ENCODE measurements at regions not wholly inside any gene's neighbourhood (a gene's known extent, or its start where the extent isn't known, plus 50 kb on each side); places are given as distances from the start of the nearest gene placed in this dataset.

DNA sequence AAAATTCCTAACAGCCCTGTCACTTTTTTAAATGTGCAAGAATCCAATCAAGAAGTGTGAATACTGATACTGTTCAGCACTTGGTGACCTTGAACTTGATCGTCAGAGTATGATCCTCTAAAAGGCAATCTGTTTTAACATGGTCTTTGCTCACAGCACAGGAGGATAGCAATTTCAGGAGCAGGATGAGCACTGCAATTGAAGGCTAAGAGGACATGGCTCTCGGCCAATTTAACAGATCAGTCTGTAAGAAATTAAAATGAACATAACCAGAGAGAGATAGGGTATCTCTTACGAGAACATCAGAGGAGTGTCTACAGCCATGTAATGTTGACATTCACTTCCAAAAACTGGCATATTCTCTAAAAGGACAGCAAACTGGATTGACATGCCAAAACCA lies 243.1 kb downstream of the LTN1 start:
- no peak for DNase-seq (ENCODE audit: low spot score)

DNA sequence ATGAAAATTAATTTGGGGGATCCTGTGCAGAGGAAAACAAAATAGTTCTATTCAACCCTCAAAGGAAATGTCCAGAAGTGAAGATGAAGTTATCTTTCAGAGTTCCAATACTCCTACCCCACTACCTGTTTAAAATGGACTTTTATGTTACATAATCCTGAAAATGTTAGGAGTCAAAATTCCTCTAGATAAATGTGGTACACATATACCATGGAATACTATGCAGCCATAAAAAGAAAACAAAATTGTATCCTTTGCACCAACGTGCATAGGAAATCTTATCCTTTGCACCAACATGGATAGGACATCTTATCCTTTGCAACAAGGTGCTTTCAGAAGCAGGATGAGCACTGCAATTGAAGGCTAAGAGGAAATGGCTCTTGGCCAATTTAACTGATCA lies 245.2 kb downstream of the LTN1 start:
- no peak for DNase-seq (ENCODE audit: low spot score)

DNA sequence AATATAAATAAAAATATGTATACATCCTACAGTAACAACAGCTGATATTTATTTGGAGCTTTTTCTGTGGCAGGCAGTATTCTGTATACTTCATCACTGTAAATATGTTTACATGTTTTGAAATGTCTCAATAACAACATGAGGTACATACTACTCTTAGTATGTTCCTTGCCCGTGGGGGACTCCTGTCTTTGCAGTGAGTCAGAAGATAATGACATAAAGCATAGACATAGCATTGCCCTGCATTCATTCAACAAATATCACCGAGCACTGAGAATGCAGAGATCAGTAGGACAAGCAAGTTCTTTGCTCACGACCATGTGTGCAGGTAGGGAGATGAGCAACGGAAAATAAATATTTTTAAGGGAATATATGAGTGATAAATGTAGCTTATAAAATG lies 246.5 kb downstream of the LTN1 start:
- DNase-seq (ENCODE audit: low spot score), result no peak

DNA sequence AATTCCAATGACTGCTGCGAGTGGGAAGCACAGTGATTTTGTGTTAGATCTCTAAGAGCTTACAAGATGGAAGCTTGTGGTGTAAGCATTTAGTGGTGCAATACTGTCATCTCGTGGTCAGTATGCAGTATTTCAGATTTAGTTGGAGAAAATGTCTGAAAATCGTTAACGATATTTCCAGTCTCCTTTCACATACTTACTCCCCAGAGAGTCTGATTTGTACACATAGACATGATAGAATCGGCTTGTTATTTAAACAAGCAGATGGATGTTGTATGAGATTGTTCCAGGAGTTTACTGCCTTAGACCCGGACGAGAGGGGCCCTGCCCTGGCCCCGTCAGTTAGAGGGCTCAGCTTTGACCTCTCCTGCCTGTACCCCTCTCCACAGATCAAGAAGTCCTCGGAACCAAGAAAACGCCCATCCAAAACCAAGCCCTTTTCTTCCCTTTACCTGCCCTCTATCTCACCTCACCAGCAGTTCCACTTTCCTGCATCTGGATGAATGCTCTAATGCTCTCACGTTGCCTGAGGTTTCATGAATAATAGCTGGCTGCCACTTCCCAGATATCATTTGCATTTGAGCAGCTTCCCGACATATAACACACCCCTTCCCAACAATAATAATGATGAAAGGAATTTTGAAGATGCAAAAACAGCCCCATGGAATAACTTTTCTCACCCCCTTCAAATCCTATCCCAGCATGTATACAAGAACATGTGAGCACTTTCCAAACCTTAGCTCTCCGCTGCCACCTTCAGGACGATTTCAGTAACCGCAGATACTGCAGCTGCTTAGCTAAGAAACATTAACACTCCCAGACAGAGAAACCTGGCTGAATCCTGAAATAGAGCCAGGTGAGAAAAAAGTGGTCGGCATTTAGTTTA lies 247.3 kb downstream of the LTN1 start:
- peak; percentile 85 for DNase-seq (ENCODE audit: low spot score)

DNA sequence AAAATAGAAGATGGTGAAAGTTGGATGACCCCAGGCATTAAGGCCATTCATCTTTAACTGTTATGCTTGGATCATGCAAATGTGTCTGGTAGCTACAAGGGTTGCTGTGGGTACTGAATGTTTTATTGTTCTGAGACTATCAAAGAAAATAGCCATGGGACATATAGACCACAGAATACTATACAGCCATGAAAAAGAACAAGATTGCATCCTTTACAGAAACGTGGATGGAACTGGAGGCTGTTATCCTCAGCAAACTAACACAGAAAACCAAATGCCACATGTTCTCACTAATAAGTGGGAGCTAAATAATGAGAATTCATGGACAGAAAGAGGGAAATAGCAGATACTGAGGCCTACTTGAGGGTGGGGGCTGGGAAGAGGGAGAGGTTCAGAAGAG lies 249.0 kb downstream of the LTN1 start:
- no peak for DNase-seq (ENCODE audit: low spot score)

DNA sequence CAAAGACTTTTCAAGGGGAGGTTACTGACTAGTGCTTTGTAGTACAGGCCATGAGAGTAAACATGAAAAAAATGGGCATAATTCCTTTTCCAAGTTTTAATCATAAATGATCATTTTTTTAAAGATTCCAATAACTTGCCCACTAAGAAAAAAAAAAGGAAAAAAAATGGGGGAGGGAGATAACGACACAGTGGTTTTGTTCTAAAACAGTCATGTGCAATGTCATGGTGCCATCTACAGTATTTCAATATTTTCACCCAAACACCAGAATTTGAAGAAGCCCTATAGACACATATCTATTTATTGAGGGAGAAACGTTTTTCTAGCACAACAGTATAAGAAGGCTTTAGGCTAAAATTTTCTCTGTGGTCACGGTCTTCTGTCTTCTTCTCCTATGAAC lies 250.2 kb downstream of the LTN1 start:
- DNase-seq (ENCODE audit: low spot score), result no peak

DNA sequence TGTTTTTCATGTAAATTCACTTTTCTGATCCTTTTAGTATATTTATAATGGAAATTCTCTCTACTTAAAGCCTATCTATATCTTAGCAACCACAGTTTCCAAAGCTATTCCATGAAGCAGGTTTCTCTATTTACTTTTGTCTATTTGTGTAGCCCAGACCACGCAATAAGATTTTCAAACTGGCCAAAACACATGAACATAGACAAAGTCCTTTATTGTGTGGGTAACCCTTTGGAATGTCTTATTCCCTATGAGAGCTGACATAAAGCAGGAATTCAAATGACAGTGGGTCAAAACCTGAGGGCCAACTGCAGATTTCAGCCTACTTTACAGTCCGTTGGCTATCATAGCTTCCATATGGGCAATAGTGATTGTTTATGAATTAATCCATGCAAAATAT lies 252.6 kb downstream of the LTN1 start:
- DNase-seq (ENCODE audit: low spot score), result no peak

DNA sequence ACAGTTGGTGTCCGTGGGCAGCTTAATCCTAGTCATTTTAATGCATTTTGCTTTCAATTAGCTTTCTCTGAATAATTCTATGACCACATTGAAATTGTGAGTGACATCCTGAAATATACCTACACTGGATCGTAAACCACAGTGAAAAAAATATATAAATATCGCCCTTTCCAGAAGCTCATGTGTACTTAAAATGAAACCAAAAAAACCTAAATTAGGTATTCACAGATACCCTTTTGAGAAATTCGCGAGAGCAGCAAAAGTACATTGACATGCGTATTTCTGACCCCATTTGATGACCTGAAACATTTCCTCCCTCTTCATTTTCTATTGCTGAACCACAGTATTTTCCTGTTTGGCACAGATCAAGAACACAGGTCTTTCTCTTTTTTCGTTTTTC lies 253.8 kb downstream of the LTN1 start:
- DNase-seq (ENCODE audit: low spot score), result no peak

DNA sequence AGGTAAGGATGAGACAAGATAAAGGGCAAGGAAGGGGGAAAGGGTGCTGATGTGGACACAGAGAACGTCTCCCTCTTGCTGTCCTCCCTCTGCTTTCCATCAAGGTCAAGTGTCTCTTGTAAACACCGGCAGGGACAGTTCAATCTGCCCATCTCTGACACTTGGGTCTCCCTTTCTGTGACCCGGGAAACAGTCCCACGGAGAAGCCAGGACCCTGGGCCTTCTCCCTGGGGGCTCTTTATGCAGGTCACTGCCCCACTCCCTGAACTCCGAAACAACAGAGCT lies 254.3 kb downstream of the LTN1 start:
- DNase-seq (ENCODE audit: low spot score), result no peak

DNA sequence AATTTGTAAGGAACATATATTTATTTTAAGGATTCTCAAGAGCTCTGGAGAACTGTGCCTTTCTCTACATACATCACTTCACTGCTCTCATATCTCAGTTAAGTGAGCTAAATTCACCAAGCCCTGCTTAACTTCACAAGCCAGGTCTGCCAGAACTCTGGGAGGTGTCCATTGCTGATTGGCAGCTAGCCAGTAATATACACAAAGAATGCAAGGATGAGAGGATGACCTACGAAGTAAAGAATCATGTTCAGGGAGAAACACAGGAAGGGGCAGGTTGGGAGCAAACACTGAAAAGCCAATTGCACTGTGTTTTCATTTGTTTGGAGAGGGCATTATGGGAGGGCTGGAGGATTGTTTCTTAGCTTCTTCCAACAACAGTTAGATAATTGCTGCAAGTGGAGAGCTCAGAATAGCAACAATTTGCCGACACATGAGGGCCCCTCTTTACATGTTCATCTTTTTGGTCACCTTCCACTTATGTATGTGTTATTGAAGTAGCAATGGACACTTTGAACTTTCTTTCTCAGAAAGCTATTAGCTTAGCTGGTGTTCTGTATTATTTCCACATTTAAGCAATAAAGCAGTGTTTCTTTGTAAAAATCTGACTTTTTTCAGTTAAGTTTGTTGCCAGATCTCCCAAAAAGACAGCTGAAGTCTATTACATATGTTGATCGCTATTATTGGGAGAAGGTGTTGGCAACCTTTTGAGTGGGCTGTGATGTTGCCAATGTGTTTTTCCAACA lies 254.8 kb downstream of the LTN1 start:
- peak; percentile 53 for DNase-seq (ENCODE audit: low spot score)

DNA sequence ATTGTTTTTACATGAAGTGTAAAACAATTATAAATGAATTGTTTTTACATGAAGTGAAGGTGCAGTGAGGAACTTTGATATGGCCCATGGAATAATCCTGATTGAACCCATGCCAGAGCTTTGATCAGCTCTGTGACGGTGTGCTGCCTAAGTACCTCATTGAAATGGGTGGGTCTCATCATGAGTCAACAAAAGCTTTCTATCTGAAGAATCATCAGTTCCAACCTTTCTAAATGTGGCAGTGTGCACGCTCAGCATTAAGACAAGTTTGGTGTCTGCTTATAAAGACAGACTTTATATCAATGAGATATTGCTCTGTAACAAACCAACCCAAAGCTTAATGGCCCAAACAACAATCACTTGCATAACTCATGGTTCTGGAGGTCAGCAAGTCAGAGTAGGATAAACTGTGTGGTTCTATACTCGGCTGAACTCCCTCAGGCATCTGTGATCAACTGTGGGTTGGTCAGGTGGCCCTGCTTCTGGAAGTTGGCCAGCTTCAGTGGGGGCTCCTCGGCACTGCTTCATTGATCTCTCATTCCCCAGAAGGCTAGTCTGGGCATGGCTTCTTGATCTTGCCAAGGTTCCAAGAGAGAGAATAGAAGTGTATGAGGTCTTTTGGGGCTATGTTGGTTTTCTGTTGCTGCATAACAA lies 258.0 kb downstream of the LTN1 start:
- peak; percentile 61 for DNase-seq (ENCODE audit: low spot score)

DNA sequence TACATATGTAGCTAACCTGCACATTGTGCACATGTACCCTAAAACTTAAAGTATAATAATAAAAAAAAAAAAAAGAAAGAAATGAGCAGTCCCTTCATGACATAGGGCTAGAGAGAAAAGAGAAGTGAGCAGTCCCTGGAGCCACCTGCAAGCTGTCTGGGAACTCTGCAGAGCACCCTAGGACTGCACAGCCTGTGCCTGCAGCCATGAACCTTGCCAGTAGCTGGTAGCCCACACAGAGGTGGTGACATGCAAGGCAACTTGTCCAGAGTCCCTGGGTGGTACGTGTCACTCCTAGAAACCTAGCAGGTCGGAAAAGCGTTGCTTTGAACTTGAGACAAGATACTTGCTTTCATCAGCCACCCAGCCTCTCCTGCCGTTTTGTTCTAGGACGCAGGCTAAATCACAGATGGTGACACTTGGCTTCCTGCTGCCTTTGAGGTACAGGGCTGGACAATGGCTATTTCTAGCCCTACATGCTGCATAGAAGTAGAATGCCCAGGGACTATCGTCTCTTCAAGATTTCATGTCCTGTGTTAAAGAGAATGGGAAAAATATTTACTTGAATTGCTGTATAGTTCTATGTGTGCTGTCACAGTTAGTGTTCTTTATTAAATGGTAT lies 260.9 kb downstream of the LTN1 start:
- no peak for DNase-seq (ENCODE audit: low spot score)

DNA sequence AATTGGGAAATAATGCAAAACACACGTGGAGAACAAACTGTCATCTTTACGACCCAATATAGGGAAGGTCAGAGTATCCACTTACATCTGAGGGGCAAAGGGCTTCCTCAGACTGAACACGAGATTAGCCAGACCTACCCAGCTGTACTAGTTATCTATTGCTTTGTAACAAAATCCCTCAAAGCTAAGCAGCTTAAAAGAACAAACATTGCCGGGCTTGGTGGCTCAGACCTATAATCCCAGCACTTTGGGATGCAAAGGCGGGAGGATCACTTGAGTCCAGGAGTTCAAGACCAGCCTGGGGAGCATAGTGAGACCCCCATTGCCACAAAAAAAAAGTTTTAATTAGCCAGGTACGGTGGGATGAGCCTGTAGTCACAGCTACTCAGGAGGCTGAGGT lies 262.8 kb downstream of the LTN1 start:
- no peak for DNase-seq (ENCODE audit: low spot score)

DNA sequence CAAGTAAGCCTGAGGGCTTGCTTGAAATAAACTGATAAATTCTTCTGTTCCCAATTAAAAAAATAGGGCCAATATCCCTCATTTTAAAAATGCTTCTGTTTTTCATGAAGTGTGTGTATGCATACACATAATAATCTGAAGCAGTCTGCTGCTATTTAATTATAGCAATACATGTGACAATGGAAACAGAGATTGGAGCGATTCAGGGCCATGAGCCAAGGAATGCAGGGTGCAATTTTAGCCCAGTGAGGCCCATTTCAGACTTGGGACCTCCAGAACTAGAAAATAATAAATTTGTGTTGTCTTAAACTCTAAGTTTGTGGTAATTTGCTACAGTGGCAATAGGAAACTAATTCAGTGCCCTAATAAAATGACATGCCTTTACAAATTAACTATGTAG lies 264.9 kb downstream of the LTN1 start:
- DNase-seq (ENCODE audit: low spot score), result no peak

DNA sequence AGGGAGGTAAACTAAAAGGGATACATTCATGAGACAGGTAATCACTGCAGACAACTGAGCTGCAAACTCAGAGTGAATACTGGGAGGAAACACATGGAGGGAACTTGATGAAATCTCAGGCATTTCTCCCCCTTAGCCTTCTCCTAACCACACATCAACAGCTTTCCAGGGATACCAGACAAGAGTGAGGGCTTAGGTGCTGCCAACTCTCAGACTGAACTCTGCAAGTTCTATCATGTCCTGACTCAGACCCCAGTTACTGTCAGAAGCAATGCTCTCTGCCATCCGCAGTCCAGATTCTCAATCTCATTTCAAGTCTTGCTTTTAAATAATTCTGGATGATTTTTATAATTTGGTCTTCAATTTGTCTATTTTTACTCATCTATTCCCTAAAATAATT lies 267.3 kb downstream of the LTN1 start:
- DNase-seq (ENCODE audit: low spot score), result no peak

DNA sequence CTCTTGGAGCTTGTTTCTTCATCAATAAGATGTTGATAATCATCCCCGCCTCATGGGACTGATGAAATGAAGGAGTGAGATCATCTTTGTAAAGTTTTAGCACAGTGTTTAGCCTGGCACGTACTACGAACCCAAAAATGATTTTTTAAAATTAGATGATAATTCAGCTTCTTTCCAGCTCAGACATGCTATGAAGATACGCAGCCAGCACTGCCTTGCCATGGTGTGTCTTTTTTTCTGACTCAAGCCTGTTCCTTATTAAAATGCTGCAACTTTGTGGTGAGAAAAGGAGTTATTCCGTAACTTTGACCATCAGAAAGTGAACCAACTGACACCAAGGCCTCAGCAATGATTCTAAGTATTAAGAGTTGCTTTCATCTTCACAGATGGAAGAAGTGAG lies 269.0 kb downstream of the LTN1 start:
- DNase-seq (ENCODE audit: low spot score), result no peak

DNA sequence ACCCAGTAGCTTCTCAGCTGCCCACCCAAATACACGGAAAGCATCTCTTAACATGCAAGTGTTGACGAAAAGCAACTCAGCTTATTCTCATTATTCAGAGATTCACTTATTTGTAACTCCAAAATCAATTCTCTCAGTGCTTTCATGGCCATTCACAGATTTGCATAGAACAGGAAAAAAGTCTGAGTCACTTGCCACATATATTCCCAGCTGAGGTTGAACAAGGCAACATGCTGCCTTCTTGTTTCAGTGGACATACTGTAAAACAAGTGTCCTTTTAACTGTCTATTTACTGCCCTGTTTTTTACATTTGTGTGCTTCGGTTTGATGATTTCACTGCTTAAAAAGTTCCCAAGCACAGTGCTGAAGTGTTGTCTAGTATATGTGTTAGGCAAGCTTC lies 273.0 kb downstream of the LTN1 start:
- no peak for DNase-seq (ENCODE audit: low spot score)

DNA sequence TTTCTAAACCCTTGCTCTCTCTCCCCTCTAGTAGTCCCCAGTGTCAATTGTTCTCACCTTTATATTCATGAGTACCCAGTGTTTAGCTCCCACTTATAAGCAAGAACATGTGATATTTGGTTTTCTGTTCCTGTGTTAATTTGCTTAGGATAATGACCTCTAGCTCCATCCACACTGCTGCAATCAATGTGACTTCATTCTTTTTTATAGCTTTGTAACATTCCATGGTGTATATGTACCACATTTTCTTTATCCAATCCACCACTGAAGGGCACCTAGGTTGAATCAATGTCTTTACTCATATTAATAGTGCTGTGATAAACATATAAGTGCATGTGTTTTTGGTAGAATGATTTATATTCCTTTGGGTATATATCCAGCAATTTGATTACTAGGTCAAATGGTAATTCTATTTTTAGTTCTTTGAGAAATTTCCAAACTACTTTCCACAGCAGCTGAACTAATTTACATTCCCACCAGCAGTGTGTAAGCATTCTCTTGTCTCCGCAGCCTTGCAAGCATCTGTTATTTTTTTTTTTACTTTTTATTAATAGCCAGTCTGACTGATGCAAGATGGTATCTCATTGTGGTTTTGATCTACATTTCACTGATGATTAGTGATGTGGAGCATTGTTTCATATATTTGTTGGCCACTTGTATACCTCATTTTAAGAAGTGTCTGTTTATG lies 277.8 kb downstream of the LTN1 start:
- no peak for DNase-seq (ENCODE audit: low spot score)

DNA sequence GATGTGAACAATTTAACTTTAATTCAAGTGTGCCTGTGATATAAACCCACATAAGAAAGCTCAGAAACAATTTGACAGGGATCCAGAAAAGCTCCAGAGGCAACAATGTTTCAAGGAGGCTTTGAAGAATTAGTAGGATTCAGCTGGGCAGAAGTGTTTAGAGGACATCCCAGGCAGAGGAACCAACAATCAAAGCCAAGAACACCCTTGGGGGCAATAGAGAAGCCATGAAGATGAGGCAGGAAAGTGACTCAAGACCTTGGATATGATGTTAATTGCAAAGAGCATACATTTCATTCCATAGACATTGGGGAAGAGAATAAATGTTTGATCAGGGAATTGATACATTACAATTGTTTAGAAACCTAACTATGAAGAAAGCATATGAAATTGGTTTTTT lies 280.3 kb downstream of the LTN1 start:
- DNase-seq (ENCODE audit: low spot score), result no peak

DNA sequence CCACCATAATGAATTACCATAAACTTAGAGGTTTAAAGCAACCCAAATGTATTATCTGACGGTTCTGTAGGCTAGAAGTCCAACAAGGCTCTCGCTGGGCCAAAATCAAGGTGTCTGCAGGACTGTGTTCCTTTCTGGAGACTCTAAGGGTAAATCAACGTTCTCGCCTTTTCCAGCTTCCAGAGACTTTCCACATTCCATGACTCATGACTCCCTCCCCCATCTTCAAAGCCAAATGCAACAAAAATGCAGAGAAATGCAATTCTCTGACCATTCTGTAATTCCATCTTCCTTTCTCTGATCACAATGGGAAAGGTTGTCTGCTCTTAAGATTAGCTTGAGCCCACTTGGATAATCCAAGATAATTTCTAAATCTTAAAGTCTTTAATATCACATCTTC lies 287.1 kb downstream of the LTN1 start:
- no peak for DNase-seq (ENCODE audit: low spot score)

DNA sequence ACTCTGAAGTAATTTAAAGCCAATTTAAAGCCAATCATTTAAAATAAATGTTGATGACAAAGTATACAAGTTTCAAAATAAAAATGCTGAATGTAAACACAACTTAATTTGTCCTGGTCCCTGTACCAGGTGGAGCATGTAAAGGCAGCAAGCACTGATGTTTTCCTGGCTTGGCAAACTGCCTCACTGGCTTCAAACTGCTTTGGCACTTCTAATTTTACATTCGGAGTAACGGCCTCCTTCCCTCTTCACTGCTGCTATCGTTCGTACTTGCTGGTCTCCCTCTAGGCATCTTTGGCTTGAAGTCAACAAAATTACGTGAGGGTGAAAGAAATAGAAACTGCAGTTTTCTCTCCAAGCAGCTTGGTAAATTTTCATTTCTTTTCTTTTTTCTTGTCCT lies 287.9 kb downstream of the LTN1 start:
- DNase-seq (ENCODE audit: low spot score), result no peak

DNA sequence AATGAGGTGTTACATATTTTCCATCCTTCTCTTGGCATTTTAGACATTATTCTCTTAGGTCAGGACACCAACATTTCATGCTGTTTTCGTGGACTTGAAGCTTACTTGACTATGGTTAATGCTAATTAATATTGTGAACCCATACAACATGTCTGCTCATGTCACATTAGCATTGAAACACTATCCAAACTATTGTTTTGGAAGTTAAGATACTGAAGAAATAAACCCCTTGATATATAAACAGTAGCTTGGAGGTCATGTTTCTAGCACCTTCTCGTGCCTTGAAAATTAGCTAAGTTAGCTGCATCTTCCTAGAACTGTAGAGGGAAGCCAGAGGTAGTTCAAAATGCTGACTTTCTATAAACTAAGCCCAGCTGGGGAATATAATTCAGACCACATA lies 288.8 kb downstream of the LTN1 start:
- DNase-seq (ENCODE audit: low spot score), result no peak
